C4-2B (cell line): ENCODE measurements at regions not wholly inside any gene's neighbourhood (a gene's known extent, or its start where the extent isn't known, plus 50 kb on each side); places are given as distances from the start of the nearest gene placed in this dataset.

Source experiments
- H3K27ac ChIP-seq: fragments of 450-650 bp; 2 replicates; pipeline ENCODE4 v1.5.1; 2017
- ZFX ChIP-seq: fragments of 450-650 bp; IDR thresholded peaks from 2 replicates; pipeline ENCODE4 v1.6.1; 2017
- TF ChIP-seq, protein P1 (sequence below): fragments of 450-650 bp; conservative IDR thresholded peaks from 2 replicates; pipeline ENCODE4 v1.5.1; 2017; ENCODE audit warnings: mild to moderate bottlenecking

DNA sequence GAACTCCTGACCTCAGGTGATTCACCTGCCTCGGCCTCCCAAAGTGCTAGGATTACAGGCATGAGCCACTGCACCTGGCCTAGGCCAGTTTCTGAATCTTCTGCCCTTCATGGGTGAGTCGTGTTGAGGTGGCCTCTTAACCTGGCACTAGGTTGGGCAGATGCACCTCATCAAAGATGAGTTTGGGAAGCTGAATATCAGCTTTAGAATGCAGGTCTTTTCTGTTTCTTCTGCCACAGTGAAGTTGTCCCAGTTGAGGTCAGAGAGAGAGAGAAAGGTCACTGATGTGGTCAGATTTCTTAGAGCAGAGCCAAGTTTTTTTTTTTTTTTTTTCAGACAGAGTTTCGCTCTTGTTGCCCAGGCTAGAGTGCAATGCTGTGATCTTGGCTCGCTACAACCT lies 111.3 kb upstream of the WSCD1 start:
- H3K27ac ChIP-seq: no peak overlapping the region
- TF ChIP-seq, protein P1, sequence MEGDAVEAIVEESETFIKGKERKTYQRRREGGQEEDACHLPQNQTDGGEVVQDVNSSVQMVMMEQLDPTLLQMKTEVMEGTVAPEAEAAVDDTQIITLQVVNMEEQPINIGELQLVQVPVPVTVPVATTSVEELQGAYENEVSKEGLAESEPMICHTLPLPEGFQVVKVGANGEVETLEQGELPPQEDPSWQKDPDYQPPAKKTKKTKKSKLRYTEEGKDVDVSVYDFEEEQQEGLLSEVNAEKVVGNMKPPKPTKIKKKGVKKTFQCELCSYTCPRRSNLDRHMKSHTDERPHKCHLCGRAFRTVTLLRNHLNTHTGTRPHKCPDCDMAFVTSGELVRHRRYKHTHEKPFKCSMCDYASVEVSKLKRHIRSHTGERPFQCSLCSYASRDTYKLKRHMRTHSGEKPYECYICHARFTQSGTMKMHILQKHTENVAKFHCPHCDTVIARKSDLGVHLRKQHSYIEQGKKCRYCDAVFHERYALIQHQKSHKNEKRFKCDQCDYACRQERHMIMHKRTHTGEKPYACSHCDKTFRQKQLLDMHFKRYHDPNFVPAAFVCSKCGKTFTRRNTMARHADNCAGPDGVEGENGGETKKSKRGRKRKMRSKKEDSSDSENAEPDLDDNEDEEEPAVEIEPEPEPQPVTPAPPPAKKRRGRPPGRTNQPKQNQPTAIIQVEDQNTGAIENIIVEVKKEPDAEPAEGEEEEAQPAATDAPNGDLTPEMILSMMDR: no peak
- no peak for TF ChIP-seq ZFX

DNA sequence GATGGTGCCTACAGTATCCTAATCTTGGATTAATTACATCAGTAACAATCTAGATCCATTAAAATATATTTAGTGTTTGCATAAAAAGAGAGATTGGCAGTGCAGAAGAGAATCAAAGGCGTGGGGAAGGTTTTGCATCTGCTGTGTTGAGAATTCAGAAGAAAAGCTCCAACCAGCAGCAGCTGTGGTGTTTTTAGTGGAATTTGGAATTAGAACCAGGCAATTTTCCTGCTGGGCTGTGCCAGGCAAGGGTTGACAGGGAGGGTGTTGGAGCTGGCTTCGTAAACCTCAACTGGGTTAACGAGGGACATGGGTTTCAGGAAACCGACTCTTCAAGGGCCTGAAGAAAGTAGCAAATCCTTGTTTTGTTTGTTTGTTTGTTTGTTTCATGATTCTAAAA lies 107.8 kb upstream of the WSCD1 start:
- no peak for TF ChIP-seq ZFX
- TF ChIP-seq, protein P1: no peak
- H3K27ac ChIP-seq: no peak overlapping the region

DNA sequence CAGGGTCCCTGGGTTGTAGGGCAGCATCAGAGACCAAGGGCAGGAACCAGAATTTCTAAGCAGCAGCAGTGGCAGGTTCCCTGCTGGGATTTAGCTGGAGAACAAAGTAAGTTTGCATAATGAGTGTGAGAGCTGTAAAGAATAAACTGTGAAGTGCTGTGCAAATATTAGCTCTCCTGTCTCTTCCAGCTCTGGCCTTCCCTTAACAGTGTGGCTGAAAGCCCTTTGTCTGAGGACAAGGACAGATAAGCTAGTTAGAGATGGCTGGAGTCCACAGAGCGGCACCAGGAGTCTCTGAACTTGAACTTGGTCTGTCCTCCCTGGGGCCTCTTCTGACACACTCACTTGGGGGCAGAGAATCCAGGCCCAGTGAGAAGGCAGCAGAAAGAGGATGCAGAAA lies 98.2 kb upstream of the WSCD1 start:
- no peak overlapping the region for H3K27ac ChIP-seq
- no peak for TF ChIP-seq ZFX
- TF ChIP-seq, protein P1: no peak

DNA sequence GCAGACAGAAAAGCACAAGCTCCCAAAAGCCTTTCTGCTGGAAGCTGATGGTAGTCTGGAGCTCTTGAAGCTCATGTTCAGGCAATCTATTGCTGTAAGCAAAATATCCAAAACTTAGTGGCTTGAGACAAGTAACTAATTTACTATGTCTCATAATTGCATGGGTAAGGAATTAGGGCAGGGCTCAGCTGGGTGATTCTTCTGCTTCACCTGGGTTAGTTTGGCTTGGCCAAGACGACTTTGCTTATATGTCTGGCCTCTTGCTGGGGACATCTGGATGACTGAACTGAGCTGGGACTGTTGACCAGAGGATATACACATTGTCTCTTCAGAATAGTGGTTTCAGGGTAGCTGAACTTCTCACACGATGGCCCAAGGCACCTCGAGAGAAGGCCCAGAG lies 96.8 kb upstream of the WSCD1 start:
- no peak for TF ChIP-seq ZFX
- TF ChIP-seq, protein P1: no peak

DNA sequence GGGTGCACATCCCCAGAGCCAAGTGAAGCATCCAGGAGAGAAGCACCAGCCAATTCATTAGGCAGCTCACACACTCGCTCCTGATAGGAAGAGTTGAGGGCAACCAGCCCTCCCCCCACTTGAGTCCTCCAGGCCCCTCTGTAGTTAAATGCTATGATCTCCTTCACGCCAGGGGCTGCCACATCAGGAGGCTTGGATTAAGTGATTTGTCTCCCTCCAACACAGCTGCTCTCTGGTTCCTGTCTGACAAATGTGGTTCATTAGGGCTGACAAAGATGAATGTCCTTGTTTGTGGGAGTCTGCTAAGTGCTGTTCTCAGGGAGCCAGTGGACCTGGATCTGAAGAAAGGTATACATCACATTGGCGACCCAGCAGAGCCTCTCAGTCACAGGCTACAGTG lies 94.5 kb upstream of the WSCD1 start:
- no peak for TF ChIP-seq ZFX
- TF ChIP-seq, protein P1: no peak

More for the DNA sequence above, 96.8 kb upstream of the WSCD1 start:
- no peak overlapping the region for H3K27ac ChIP-seq

DNA sequence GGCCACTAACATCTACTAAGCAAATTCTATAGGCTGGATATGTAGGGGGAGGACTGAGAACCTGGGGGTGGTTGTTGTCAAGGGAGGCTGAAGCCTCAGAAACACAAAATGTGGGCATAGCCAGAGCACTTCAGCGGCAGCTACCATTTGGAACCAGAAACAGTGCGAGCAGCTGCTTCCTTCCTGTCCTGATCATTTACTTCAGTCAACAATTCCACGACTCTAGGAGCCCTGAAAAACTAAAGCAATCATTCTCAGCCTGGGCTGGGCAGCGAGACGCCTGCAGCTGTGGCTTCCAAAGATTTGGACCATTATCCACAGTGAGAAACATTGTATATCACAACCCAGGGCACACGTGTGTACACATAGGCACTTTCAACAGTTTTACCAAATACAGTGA lies 93.9 kb upstream of the WSCD1 start:
- no peak for TF ChIP-seq ZFX
- TF ChIP-seq, protein P1: no peak
- H3K27ac ChIP-seq: no peak overlapping the region

More for the DNA sequence above, 94.5 kb upstream of the WSCD1 start:
- no peak overlapping the region for H3K27ac ChIP-seq

DNA sequence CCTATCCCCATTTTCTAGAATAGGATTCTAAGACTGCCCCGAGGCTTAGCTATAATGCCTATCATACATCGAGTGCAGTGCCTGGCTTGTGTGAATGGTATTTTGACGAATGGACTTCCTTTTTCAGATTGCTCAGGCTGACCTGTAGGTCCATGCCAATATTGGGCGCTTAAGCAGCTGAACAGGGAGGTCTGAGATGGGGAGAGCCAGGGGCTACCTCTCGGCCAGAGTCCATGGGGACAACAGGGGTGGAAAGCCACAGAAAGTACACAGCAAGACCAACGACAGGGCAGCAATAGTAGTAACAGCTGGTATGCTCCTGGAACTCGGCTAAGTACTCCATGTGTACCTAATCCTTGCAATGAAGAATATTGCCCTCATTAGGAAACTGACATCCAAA lies 91.7 kb upstream of the WSCD1 start:
- TF ChIP-seq, protein P1: no peak
- no peak for TF ChIP-seq ZFX

More for the DNA sequence above, 91.7 kb upstream of the WSCD1 start:
- no peak overlapping the region for H3K27ac ChIP-seq
